Sigmoid colon (tissue), 6 donors: ENCODE measurements at regions not wholly inside any gene's neighbourhood (a gene's known extent, or its start where the extent isn't known, plus 50 kb on each side); places are given as distances from the start of the nearest gene placed in this dataset.

ENCODE experiments used
- DNase-seq: peaks from one replicate; pipeline ENCODE4 v3.0.0-alpha.2; 2019
- H3K27ac ChIP-seq, 4 donors: fragments of 200-600 bp; sonication (generic); one replicate each; pipeline ENCODE4 v1.5.1; 2016 to 2019; ENCODE audit warnings: mild to moderate bottlenecking in 1 of 4
- H3K27me3 ChIP-seq, 3 donors: fragments of 200-600 bp; sonication (generic); one replicate each; pipeline ENCODE4 v1.5.1; 2019; ENCODE audit warnings: mild to moderate bottlenecking in 1 of 3
- H3K36me3 ChIP-seq, 4 donors: fragments of 200-600 bp; sonication (generic); one replicate each; pipeline ENCODE4 v1.5.1; 2016 to 2019
- H3K4me1 ChIP-seq, 4 donors: fragments of 200-600 bp; sonication (generic); one replicate each; pipeline ENCODE4 v1.5.1; 2017 to 2019
- H3K4me3 ChIP-seq, 4 donors: fragments of 200-600 bp; sonication (generic); one replicate each; pipeline ENCODE4 v1.5.1; 2017 to 2019; ENCODE audit warnings: mild to moderate bottlenecking in 2 of 4, moderate library complexity in 1 of 4
- H3K9me3 ChIP-seq, 4 donors: fragments of 200-600 bp in 3 of 4; sonication (generic) in 3 of 4; one replicate each; pipeline versions ENCODE4 v1.5.1 to v1.6.1; 2013 to 2019
- EP300 ChIP-seq, 4 donors: sonication (generic); formaldehyde crosslinking; IDR thresholded peaks; one replicate each; pipeline ENCODE4 v1.6.1; 2017; ENCODE audit warnings: antibody characterized with exemption in 4 of 4
- POLR2A ChIP-seq, 2 donors: fragments of 450-650 bp; IDR thresholded peaks; one replicate each; pipeline ENCODE4 v1.6.1; 2016; ENCODE audit warnings: antibody characterized with exemption in 2 of 2, mild to moderate bottlenecking in 2 of 2, moderate library complexity in 2 of 2
- POLR2AphosphoS5 ChIP-seq, 4 donors: sonication (generic); formaldehyde crosslinking; IDR thresholded peaks; one replicate each; pipeline ENCODE4 v1.6.1; 2017; ENCODE audit warnings: antibody characterized with exemption in 4 of 4
- WGBS, 2 donors: extraction: QIAGEN DNeasy Blood & Tissue Kit; methylation state at CpG; one replicate each; pipeline ENCODE4 v1.1.7; 2013; 5-methylcytosine and 5-hydroxymethylcytosine counted together
- intact Hi-C: fragments of 100-400 bp; cut with DNase I; formaldehyde crosslinking; loops from one replicate; pipeline ENCODE4 v1.15.1; 2023
- TF ChIP-seq, protein P1 (sequence below), 4 experiments: fragments of 450-650 bp in 3 of 4; fragments of 200-600 bp in 1 of 4; IDR thresholded peaks; one replicate each; pipeline ENCODE4 v1.5.1; 2016 to 2019; ENCODE audit warnings: antibody characterized with exemption in 4 of 4, mild to moderate bottlenecking in 3 of 4, moderate library complexity in 2 of 4
- donor health status: healthy with polysubstance abuse.
- donor health status: healthy.

DNA sequence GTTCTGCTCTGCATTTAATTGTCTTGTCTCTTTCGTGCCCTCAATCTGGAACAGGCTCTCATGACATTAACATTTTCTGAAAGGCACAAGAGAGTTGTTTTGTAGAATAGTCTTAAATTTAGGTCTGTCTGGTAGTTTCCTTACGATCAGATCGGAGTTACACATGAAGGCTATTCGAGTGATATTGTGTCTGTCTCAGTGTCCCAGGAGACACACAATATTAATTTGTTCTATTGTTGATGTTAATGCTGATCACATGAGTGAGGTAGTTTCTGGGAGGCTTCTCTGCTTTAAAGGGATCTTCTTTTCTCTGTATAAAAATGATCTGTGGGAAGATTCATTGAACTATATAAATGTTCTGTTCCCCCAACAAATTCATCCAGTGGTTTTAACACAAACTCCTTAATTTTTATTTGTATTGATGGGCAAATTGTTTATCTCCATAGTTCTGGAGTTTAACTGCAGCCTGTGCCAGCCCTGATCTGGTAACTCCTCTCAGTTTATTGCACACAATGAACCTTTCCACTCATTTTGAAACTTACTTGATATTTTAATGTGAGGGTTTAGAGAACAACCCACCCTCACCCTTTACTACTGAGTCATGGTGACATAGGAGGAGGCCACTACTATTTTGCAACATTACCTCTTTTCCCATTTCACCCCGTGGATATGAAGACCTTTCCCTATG, 223.0 kb downstream of the CBLN4 start:
- TF ChIP-seq, protein P1, sequence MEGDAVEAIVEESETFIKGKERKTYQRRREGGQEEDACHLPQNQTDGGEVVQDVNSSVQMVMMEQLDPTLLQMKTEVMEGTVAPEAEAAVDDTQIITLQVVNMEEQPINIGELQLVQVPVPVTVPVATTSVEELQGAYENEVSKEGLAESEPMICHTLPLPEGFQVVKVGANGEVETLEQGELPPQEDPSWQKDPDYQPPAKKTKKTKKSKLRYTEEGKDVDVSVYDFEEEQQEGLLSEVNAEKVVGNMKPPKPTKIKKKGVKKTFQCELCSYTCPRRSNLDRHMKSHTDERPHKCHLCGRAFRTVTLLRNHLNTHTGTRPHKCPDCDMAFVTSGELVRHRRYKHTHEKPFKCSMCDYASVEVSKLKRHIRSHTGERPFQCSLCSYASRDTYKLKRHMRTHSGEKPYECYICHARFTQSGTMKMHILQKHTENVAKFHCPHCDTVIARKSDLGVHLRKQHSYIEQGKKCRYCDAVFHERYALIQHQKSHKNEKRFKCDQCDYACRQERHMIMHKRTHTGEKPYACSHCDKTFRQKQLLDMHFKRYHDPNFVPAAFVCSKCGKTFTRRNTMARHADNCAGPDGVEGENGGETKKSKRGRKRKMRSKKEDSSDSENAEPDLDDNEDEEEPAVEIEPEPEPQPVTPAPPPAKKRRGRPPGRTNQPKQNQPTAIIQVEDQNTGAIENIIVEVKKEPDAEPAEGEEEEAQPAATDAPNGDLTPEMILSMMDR (IDR thresholded peaks at IDR 0.05), result no peak
- TF ChIP-seq EP300 (IDR thresholded peaks at IDR 0.05), result no peak
- TF ChIP-seq POLR2A (IDR thresholded peaks at IDR 0.05), result no peak
- TF ChIP-seq POLR2AphosphoS5 (IDR thresholded peaks at IDR 0.05), result no peak
- Histone ChIP-seq H3K4me1 (no peaks in the 10 kb centered on the region), H3K36me3 (no peaks in the 10 kb centered on the region), H3K27ac (no peak overlapping the region), H3K9me3 (no peaks in the 10 kb centered on the region), H3K27me3 (no peaks in the 10 kb centered on the region), H3K4me3 (no peak overlapping the region)
- 82% methylated on average over 5 of the region's 5 CpGs for WGBS, 2 donors
- intact Hi-C loops, result no loop called here
- no peak for DNase-seq

DNA sequence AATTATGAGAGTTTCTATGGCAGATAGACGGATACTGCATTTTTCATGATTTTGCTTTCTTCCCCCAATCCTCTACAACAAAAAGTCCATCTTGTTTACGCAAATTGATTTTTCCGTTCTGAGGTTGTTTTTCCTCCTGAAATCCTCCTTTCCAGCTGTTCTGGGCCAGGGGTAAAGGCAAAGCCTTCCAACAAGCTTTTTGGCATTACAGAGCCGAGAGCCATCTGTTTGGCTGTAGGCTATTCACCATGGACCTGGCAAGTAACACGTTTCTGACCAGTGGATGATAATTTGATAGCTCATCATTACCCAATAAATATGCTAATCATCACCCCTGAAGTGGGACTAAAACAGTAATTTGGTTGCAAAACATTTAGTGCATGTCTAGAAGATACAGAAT, 226.5 kb downstream of the CBLN4 start:
- Histone ChIP-seq H3K36me3 (no peaks in the 10 kb centered on the region), H3K4me1 (no peaks in the 10 kb centered on the region)
- 80 to 91% methylated on average over 5 of the region's 5 CpGs for WGBS, 2 donors

DNA sequence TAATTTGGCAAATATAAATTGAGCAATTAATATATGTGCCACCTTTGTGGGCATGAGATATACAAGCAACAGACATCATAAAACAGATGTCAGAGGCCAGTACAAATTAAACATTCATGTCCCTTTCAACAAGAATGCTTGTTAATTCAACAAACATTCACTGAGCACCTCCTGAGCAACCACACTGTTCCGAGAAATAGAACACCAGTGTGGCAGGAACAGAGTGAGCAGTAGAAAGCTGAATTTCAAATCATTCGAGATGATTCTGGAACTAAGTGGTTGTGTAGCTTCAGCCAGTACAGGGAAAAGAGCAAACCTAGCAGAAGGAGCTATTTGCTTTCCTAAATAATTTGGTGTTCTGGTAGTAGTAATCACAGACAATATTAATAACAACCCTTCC, 227.7 kb downstream of the CBLN4 start:
- H3K4me3 ChIP-seq, result no peak overlapping the region
- intact Hi-C loops, result no loop called here
- TF ChIP-seq POLR2A (IDR thresholded peaks at IDR 0.05), result no peak
- TF ChIP-seq, protein P1 (IDR thresholded peaks at IDR 0.05), result no peak
- no peak for TF ChIP-seq EP300 (IDR thresholded peaks at IDR 0.05)
- TF ChIP-seq POLR2AphosphoS5 (IDR thresholded peaks at IDR 0.05), result no peak
- H3K27ac ChIP-seq, result no peak overlapping the region
- WGBS, 2 donors, result 78 to 82% methylated on average over 2 of the region's 2 CpGs
- H3K9me3 ChIP-seq, result no peaks in the 10 kb centered on the region
- H3K27me3 ChIP-seq, result no peaks in the 10 kb centered on the region
- no peaks in the 10 kb centered on the region for H3K4me1 ChIP-seq
- no peaks in the 10 kb centered on the region for H3K36me3 ChIP-seq
- DNase-seq, result no peak

More for the DNA sequence above, 226.5 kb downstream of the CBLN4 start:
- no peaks in the 10 kb centered on the region for H3K9me3 ChIP-seq
- intact Hi-C loops, result no loop called here
- no peak overlapping the region for H3K27ac ChIP-seq
- TF ChIP-seq POLR2A (IDR thresholded peaks at IDR 0.05), result no peak
- TF ChIP-seq POLR2AphosphoS5 (IDR thresholded peaks at IDR 0.05), result no peak
- no peak for TF ChIP-seq EP300 (IDR thresholded peaks at IDR 0.05)
- TF ChIP-seq, protein P1 (IDR thresholded peaks at IDR 0.05), result no peak
- H3K4me3 ChIP-seq, result no peak overlapping the region
- no peak for DNase-seq
- no peaks in the 10 kb centered on the region for H3K27me3 ChIP-seq

DNA sequence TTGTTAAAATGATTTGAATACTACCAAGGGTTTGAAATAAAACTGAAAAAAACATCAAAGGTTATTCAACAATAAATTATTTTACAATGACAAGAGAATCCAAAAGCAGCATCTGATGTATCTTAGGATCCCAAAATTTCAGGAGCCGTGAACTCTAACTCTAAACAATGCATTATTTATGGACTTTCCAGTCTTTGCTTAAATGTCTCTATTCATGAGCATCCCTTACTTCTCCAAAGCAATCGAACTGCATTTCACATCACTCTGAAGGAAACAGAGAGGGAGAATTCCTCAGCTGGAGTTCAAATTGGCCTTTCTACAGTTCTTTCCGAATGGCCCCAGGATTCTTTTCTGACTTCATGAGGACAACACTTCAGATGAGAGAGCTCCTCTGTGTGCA, 229.1 kb downstream of the CBLN4 start:
- no peak overlapping the region for H3K27ac ChIP-seq
- no peaks in the 10 kb centered on the region for H3K4me1 ChIP-seq
- H3K9me3 ChIP-seq, result no peaks in the 10 kb centered on the region
- no peak overlapping the region for H3K4me3 ChIP-seq
- intact Hi-C loops, result no loop called here
- TF ChIP-seq POLR2AphosphoS5 (IDR thresholded peaks at IDR 0.05) (no peak), EP300 (IDR thresholded peaks at IDR 0.05) (no peak), POLR2A (IDR thresholded peaks at IDR 0.05) (no peak)
- TF ChIP-seq, protein P1 (IDR thresholded peaks at IDR 0.05), result no peak
- no peaks in the 10 kb centered on the region for H3K36me3 ChIP-seq
- H3K27me3 ChIP-seq, result no peaks in the 10 kb centered on the region
- 79 to 83% methylated on average over 3 of the region's 3 CpGs for WGBS, 2 donors
- DNase-seq, result no peak

DNA sequence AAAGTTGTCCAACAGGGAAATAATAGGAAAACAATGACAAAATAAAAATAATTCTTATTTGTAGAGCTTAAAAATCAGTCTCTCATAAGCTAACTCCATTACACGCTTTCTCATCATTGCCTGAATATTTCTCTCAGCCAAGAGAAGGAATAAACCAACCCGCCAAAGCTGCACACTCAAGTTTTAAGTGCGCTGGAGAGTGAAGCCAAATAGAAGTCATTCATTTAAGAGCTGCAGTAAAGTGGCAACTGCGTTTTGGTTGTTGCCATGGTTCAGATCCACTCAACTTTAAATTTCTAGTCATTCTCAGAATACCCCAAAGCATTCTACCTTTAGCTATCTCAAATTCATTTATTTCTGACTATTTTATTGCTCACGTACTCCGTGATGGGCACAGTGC, 230.7 kb downstream of the CBLN4 start:
- 90 to 93% methylated on average over 6 of the region's 6 CpGs for WGBS, 2 donors
- no peaks in the 10 kb centered on the region for H3K36me3 ChIP-seq
- H3K4me3 ChIP-seq, result no peak overlapping the region
- no peaks in the 10 kb centered on the region for H3K27me3 ChIP-seq
- H3K27ac ChIP-seq, result no peak overlapping the region
- TF ChIP-seq POLR2AphosphoS5 (IDR thresholded peaks at IDR 0.05) (no peak), EP300 (IDR thresholded peaks at IDR 0.05) (no peak), POLR2A (IDR thresholded peaks at IDR 0.05) (no peak)
- TF ChIP-seq, protein P1 (IDR thresholded peaks at IDR 0.05), result no peak
- no peaks in the 10 kb centered on the region for H3K4me1 ChIP-seq
- no peak for DNase-seq
- intact Hi-C loops, result no loop called here
- no peaks in the 10 kb centered on the region for H3K9me3 ChIP-seq
